Activated CD4-positive, CD25-positive, alpha-beta regulatory T cell (primary cell): ENCODE measurements at regions not wholly inside any gene's neighbourhood (a gene's known extent, or its start where the extent isn't known, plus 50 kb on each side); places are given as distances from the start of the nearest gene placed in this dataset.

ENCODE experiments used
- DNase-seq, 4 experiments: peaks; one replicate each; lab custom pipeline; 2025; lab: John Stamatoyannopoulos, UW

DNA sequence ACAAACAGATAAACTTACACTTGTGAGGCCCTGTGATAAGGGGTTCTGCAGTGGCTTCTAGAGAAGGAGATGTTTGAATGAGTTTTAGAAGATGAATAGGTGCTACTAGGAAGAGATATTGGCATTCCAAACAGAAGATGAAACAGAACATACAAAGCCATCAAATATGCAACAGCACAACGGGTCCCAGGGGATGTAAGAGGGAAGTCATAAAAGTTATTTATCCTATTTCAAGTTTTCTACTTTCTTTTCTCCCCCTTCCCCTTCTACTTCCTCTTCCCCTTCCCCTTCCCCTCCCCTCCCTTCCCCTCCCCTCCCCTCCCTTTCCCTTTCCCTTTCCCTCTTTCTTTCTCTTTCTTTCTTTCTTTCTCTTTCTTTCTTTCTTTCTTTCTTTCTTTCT, 94.9 kb upstream of the CADM1 start:
- DNase-seq = no peak

- no peak for DNase-seq
Observed at GRCh38 chr11:115598257-115598901, 94.2 kb upstream of the CADM1 start.

DNA sequence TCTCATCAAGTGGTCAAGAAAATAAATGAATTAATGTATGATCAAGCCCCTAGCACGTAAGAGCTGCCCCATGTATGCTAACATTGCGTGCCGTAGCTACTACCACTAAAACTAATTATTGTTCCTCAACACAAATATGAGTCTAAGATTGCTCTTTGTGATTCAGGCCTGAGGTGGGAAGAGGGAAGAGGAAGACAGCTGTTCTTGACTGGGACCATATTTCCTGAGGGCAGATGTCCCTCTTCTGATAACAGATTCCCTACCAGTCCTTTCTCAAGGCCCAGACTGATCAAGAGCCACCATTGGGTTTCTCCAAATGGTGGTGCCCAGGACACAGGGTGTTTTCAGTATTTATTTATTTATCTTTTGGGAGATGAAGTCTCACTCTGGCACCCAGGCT, 87.2 kb upstream of the CADM1 start:
- DNase-seq = no peak

DNA sequence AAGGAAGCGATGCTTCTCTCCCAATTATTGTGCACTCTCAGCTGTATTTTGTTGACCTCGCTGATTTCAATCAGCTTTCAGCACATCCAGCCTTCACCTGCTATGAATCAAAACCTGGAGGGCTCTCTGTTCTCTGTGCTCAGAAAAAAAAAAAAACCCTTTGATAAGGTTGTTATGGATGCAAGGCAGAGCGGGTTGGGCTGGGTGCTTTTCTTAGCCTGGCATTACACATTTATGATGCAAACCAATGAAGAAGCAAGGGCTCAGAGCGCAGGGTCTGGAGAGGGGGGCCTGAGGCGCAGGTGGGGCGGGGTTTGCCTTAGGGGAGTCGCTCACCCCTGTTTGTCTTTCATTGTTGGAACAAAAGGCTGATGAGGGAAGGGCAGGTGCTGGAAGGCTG, 86.0 kb upstream of the CADM1 start:
- no peak for DNase-seq

- DNase-seq = no peak
Observed at GRCh38 chr11:115587718-115588342, 83.6 kb upstream of the CADM1 start.

GRCh38 chr11:115585361-115586024, 81.3 kb upstream of the CADM1 start:
- DNase-seq = no peak

DNA sequence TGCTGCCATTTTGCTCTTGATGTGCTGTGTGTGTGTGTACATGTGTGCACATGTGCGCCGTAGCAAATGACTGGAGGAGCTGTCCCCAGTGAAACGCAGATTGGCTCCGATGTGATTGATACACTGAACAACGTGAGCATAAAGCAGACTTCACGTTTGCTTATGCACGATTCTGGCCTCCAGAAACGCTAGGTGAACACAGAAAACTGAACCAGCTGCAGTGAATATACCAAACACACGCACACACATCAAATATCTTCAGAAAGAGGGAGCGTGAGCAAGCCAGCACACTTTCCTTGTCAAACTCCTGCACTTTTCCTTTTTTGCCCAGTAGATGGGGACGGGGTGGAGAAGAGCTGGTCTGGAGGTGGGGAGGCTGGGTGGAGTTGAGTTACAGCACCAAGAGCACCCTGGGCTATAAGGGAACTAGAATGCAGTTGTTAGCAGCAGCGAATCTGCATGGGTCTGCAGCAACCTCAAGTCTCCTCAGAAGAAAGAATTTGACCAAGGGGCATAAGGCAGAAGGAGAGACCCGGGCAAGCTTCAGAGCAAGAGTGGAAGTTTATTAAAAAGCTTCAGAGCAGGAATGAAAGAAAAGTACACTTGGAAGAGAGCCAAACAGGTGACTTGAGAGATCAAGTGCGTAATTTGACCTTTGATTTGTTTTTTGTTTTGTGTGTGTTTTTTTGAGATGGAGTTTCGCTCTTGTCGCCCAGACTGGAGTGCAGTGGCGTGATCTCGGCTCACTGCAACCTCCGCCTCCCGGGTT, 77.8 kb upstream of the CADM1 start:
- no peak for DNase-seq

DNA sequence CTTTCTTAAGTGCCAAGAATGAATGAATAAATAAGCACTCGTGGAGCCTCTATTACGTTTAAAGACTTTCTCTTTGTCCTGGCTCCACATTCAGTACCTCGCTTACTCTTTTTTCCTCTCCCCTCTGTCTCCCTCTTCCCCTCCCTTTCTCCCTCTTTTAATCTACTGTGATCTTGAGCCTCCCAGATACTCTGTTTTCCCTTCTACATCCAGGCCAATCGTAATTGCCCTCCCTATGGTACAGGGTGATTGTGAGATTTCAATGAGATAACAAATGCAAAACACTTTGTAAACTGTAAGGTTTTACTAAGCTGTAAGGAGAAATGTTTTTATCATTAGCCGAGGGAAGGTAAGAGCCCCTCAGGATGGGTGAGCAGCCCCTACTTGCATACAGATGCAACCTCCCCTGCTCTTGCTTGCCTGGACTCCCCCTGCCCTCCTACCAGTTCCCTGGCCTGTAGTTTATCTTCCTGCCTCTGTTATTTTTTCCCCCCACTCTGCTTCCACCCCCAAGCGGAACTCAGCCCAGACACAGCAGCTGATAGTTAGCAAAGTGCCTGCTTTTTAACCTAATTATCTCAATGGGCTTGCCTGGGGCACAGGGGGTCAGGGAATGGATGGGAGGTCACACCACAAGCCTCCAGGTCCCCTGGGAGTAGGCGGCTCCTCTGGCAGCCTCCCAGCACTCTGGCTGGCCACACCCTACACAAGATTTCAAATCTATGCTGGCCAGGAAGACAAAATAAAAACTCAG, 76.9 kb upstream of the CADM1 start:
- DNase-seq = no peak

- no peak for DNase-seq
Observed at GRCh38 chr11:115580416-115580815, 76.2 kb upstream of the CADM1 start.

GRCh38 chr11:115579181-115579825, 75.1 kb upstream of the CADM1 start:
- no peak for DNase-seq

DNA sequence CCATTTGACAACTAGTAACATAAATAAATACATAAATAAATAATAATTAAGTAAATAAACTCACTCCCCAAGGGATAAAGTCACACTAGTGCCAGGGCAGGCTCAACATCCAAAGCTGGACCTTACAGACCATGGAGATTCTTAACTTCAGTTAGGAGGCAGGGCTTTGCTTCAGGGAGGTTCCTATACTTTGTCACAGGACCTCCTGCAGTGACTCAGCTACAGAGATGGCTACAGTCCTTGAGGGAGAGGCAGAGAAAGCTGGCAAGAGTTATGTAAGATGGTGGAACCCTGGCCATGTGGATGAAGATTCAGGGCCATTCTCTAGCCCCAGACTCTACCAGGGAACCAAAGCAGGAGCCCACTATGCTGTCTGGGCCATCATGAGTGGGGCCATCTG, 74.1 kb upstream of the CADM1 start:
- no peak for DNase-seq

DNA sequence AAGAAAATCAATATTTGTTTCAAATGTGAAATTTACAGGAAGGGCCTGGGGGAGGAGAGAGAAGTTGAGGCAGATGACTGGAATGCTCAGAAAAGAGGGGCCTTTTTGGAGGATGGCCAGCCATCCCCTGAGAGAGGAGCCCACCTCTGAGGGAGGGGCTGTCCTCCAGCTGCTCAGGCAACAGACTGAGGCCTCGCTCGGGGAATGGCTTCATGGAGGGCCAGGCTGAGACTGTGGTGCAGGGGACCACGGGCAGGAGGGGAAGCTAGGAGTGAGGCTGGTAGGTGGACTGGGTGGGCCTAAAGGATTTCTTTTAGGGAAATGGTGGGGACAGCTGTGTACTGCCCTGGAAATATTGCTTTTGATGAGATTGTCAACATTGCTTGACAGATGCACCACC, 73.5 kb upstream of the CADM1 start:
- DNase-seq = no peak

- DNase-seq = no peak
Observed at GRCh38 chr11:115576606-115577380, 72.6 kb upstream of the CADM1 start.

DNA sequence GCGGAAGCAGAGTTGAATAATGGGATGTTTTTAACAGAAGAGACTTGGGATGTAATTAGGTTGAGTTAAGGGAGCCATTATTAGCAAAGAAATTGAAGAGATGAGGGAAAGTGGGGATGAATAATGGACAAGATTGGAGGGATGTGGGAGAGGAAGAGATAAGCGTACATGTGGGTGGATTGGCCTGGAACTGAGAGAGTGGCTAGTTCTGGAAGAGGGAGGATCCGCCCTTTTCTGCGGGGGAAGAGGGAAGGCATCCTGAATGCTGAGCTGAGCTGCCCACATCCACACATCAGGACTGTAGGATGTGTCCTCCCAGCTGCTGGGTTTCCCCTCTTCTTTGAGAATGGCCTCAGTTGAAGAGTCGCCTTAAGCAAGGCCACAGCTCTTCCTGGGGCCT, 68.3 kb upstream of the CADM1 start:
- DNase-seq = no peak

DNA sequence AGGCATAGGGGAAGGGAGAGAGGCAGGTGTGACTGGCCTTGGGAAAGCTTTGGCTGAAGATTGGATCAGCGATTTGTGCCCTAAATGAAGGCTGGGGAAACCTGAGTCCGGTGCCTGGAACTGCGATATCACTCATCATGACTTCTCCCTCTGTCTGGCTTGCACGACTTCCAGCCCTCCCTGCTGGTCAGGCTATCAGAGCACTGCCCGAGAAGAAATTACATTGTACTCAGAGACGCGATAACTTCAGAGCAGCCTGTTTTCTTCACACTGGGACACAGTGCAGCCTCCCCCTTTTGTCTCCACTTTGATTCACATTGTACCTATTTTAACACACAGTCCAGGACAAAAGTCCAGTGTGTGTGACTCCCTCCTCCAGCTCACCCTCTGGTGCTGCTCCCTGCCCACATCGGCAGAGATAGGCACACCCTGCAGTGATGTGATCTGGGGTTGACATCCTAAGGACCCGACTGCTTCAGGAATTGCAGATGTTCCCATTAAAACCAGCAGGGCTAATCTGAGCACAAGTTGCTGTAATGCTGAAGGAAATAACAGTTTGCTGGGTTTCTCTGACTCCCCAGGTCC, 62.1 kb upstream of the CADM1 start:
- DNase-seq = no peak

- DNase-seq = no peak
Observed at GRCh38 chr11:115564851-115565250, 60.6 kb upstream of the CADM1 start.

DNA sequence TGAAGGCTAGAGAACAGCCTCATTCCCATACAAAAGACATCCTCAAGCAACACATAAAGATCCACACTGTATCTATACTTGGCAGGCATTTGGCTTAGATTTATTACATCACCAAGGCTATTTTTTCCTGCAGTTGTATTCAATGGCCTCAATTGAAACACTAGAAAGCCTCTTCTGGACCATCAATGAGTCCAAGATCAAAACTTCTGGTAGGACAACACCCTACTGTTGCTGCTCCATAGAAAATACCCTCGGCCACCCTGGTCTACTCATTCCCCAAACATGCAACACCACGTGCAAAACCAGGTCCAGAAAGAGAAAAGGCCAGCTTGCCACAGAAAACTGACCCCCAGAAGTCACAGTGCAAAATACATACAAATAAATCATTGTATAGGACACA, 56.9 kb upstream of the CADM1 start:
- DNase-seq = no peak

DNA sequence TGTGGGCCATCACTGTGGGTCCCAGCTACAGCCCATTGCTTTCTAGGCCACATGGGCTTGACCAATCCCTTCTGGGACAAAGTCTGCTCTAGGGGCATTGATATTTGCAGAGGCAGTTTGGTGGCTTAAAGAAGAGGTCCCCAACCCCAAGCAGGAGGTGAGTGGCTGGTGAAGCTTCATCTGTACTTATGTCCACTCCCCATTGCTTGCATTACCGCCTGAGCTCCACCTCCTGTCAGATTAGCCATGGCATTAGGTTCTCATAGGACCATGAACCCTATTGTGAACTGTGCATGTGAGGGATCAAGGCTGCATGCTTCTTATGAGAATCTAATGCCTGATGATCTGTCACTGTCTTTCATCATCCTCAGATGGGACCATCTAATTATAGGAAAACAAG, 54.4 kb upstream of the CADM1 start:
- DNase-seq = no peak

GRCh38 chr11:115557681-115558080, 53.5 kb upstream of the CADM1 start:
- no peak for DNase-seq

DNA sequence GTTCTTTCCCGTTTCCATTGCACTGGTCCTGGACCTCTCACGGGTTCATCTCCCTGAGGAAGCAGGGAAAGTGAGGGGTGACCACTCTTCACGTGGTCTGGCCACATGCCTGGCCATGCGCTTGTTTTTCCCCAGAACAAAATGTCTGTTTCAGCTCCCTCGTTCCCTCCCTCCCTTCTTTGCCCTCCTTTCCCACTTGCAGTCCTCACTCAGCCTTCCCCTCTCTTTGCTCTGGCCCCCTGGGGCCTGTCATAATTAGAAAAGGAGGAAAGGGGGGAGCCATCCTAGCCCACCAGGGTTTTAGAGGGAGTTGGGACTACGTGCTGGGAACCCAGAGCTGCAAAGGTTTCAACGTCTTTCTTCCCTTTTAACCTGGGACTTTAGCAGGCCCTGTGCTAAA, 52.8 kb upstream of the CADM1 start:
- DNase-seq = no peak
